ENCODE measurements at regions not wholly inside any gene's neighbourhood (a gene's known extent, or its start where the extent isn't known, plus 50 kb on each side); places are given as distances from the start of the nearest gene placed in this dataset.

- Histone ChIP-seq H3K27me3 (no peaks in the 10 kb centered on the region), H3K4me1 (peaks cover 9 to 22% of the 10 kb centered on the region in 2 donors), H3K4me3 (no peak overlapping the region), H3K36me3 (no peaks in the 10 kb centered on the region), H3K27ac (no peak overlapping the region), H3K9me3 (no peaks in the 10 kb centered on the region)
- TF ChIP-seq POLR2A (IDR thresholded peaks at IDR 0.05): no peak
- TF ChIP-seq CTCF (IDR thresholded peaks at IDR 0.05): no peak
- no peak for DNase-seq
- intact Hi-C loops (cut with DNase I; ENCODE audit: low total_unique reads): no loop called here
These were observed 180.7 kb downstream of the ETS2 start for GRCh38 chr21:38986406-38986805.

GRCh38 chr21:38985568-38986378, 180.0 kb downstream of the ETS2 start:
- H3K4me3 ChIP-seq: no peak overlapping the region
- H3K4me1 ChIP-seq: peaks cover 9 to 22% of the 10 kb centered on the region in 2 donors
- intact Hi-C loops (cut with DNase I; ENCODE audit: low total_unique reads): no loop called here

GRCh38 chr21:38984982-38985567, 179.3 kb downstream of the ETS2 start:
- no peak overlapping the region for H3K4me3 ChIP-seq
- no peaks in the 10 kb centered on the region for H3K9me3 ChIP-seq
- peaks cover 4 to 17% of the 10 kb centered on the region in 2 donors for H3K4me1 ChIP-seq
- intact Hi-C loops (cut with DNase I; ENCODE audit: low total_unique reads): no loop called here
- no peaks in the 10 kb centered on the region for H3K27me3 ChIP-seq
- no peak for TF ChIP-seq POLR2A (IDR thresholded peaks at IDR 0.05)
- TF ChIP-seq CTCF (IDR thresholded peaks at IDR 0.05): no peak
- DNase-seq: peak in 1 of 2 donors; percentile 49
- H3K36me3 ChIP-seq: no peaks in the 10 kb centered on the region
- peak overlapping the region; percentile 69 to 76 for H3K27ac ChIP-seq

More at GRCh38 chr21:38985568-38986378, 180.0 kb downstream of the ETS2 start:
- TF ChIP-seq POLR2A (IDR thresholded peaks at IDR 0.05): no peak
- no peak for TF ChIP-seq CTCF (IDR thresholded peaks at IDR 0.05)
- DNase-seq: peak; percentile 73 to 74
- H3K9me3 ChIP-seq: no peaks in the 10 kb centered on the region
- H3K27me3 ChIP-seq: no peaks in the 10 kb centered on the region
- H3K27ac ChIP-seq: peak overlapping the region; percentile 69 to 76
- H3K36me3 ChIP-seq: no peaks in the 10 kb centered on the region

- H3K36me3 ChIP-seq: no peaks in the 10 kb centered on the region
- H3K4me3 ChIP-seq: no peak overlapping the region
- H3K4me1 ChIP-seq: peaks cover 4 to 12% of the 10 kb centered on the region in 2 donors
- intact Hi-C loops (cut with DNase I; ENCODE audit: low total_unique reads): no loop called here
- no peak for DNase-seq
- no peaks in the 10 kb centered on the region for H3K27me3 ChIP-seq
- H3K9me3 ChIP-seq: no peaks in the 10 kb centered on the region
- TF ChIP-seq CTCF (IDR thresholded peaks at IDR 0.05) (no peak), POLR2A (IDR thresholded peaks at IDR 0.05) (no peak)
- H3K27ac ChIP-seq: peak overlapping the region; percentile 69 to 76
These were observed 178.8 kb downstream of the ETS2 start for GRCh38 chr21:38984568-38984967.

- Histone ChIP-seq H3K27me3 (no peaks in the 10 kb centered on the region), H3K4me1 (peaks cover 4% of the 10 kb centered on the region in 2 donors), H3K4me3 (no peak overlapping the region), H3K9me3 (no peaks in the 10 kb centered on the region), H3K27ac (no peak overlapping the region), H3K36me3 (no peaks in the 10 kb centered on the region)
- TF ChIP-seq POLR2A (IDR thresholded peaks at IDR 0.05): no peak
- TF ChIP-seq CTCF (IDR thresholded peaks at IDR 0.05): no peak
- no peak for DNase-seq
- intact Hi-C loops (cut with DNase I; ENCODE audit: low total_unique reads): no loop called here
These were observed 177.8 kb downstream of the ETS2 start for GRCh38 chr21:38983560-38983959.
